Hypothalamus (tissue), 51 donors: ENCODE measurements at regions not wholly inside any gene's neighbourhood (a gene's known extent, or its start where the extent isn't known, plus 50 kb on each side); places are given as distances from the start of the nearest gene placed in this dataset.

Experiments used
- DNase-seq, 51 donors: peaks; one replicate each; lab custom pipeline; 2025; lab: John Stamatoyannopoulos, UW

- DNase-seq = no peak
Measured at GRCh38 chr9:130780865-130781504, 54.1 kb upstream of the ABL1 start.

DNA sequence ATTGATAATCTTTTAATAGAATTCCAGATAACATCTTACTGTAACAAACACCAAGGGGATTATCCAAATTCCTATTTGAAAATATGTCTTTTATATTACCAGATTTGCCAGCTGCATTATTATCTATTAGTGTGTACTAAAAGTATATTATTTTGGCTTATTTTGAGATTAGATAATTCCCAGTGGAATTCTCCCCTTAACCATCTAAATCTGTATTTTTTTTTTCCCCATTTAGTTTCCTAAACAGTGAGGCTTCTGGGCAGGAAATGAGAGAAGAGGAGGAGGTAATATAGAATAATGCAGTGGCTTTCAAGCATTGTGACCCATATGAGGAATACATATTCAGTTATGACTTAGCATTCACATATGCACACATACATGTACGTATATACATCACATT is 53.5 kb upstream of the ABL1 start:
- no peak for DNase-seq

DNA sequence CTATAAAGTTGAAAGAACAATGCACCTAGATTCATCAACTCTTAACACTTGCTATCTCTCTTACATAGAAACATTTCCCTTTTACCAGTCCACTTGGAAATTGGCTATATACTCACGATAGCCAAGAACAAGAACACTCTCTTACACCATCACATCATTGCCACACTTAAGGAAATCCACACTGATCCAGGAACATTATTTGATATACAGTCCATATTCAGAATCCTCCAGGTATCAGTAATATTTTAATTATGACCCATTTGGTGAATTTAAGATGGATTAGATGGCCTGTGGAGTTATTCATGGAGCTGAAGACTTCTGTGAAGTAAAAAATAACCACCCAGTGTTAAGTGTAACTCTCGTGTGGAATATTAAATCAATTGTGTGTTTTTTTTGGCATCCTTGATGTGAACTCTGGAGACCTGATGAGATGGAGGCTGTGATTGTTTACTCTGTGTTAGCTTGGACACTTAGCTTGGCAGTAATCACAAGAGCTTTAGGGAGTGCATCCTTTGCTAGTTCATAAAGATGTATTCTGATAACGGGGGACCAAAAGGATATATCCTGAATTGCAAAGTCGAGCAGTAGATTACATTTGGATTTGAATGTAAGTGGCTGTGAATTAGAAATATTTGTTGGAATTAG is 52.0 kb upstream of the ABL1 start:
- no peak for DNase-seq

- DNase-seq = no peak
Measured at GRCh38 chr9:130785053-130785452, 50.0 kb upstream of the ABL1 start.
